Stimulated activated CD4-positive, alpha-beta T cell treated with anti-CD3 and anti-CD28 coated beads, Interleukin-12 subunit alpha, Interleukin-12 subunit beta, amount 100 ng/mL, for 4 hours (primary cell): ENCODE measurements at regions not wholly inside any gene's neighbourhood (a gene's known extent, or its start where the extent isn't known, plus 50 kb on each side); places are given as distances from the start of the nearest gene placed in this dataset.

Experiments used
- DNase-seq: peaks from one replicate; pipeline ENCODE4 v3.0.0-alpha.2; 2020

- DNase-seq = no peak
Measured at GRCh38 chr9:695252-695651, 146.2 kb upstream of the DMRT1 start.

GRCh38 chr9:696332-697323 lies 144.9 kb upstream of the DMRT1 start:
- no peak for DNase-seq

- no peak for DNase-seq
Measured at GRCh38 chr9:698276-698675, 143.2 kb upstream of the DMRT1 start.

- DNase-seq = no peak
Measured at GRCh38 chr9:698954-699353, 142.5 kb upstream of the DMRT1 start.

- DNase-seq = no peak
Measured at GRCh38 chr9:699396-699795, 142.1 kb upstream of the DMRT1 start.

- no peak for DNase-seq
Measured at GRCh38 chr9:700365-701282, 140.9 kb upstream of the DMRT1 start.

GRCh38 chr9:703392-703791 lies 138.1 kb upstream of the DMRT1 start:
- DNase-seq = no peak

- DNase-seq = no peak
Measured at GRCh38 chr9:706073-706472, 135.4 kb upstream of the DMRT1 start.

GRCh38 chr9:706606-707459 lies 134.7 kb upstream of the DMRT1 start:
- peak; percentile 14 for DNase-seq

- DNase-seq = no peak
Measured at GRCh38 chr9:708182-708550, 133.3 kb upstream of the DMRT1 start.

GRCh38 chr9:708551-709432 lies 132.7 kb upstream of the DMRT1 start:
- DNase-seq = no peak

- DNase-seq = no peak
Measured at GRCh38 chr9:710951-711745, 130.3 kb upstream of the DMRT1 start.

GRCh38 chr9:711761-712553 lies 129.5 kb upstream of the DMRT1 start:
- no peak for DNase-seq

- DNase-seq = no peak
Measured at GRCh38 chr9:712643-713042, 128.9 kb upstream of the DMRT1 start.

- no peak for DNase-seq
Measured at GRCh38 chr9:713091-713490, 128.4 kb upstream of the DMRT1 start.

GRCh38 chr9:714675-715074 lies 126.8 kb upstream of the DMRT1 start:
- DNase-seq = no peak

- DNase-seq = no peak
Measured at GRCh38 chr9:715300-715699, 126.2 kb upstream of the DMRT1 start.

- no peak for DNase-seq
Measured at GRCh38 chr9:715743-716400, 125.6 kb upstream of the DMRT1 start.

GRCh38 chr9:717722-718121 lies 123.8 kb upstream of the DMRT1 start:
- DNase-seq = no peak
